GM12864 (cell line): ENCODE measurements at regions not wholly inside any gene's neighbourhood (a gene's known extent, or its start where the extent isn't known, plus 50 kb on each side); places are given as distances from the start of the nearest gene placed in this dataset.

Experiments
- DNase-seq: peaks from one replicate; pipeline ENCODE4 v3.0.0-alpha.2; 2011; ENCODE audit warnings: low read depth
- H3K4me3 ChIP-seq: 2 replicates; pipeline ENCODE4 v1.5.1; 2011; ENCODE audit warnings: mild to moderate bottlenecking, low read depth, low read length, control low read depth
- CTCF ChIP-seq: IDR thresholded peaks from 2 replicates; pipeline ENCODE4 v1.5.1; 2011; ENCODE audit warnings: low read depth, mild to moderate bottlenecking, moderate library complexity, low read length, control low read depth, inconsistent platforms; ENCODE audit errors: missing control alignments

GRCh38 chr7:45235905-45236304 is 78.3 kb downstream of the RAMP3 start:
- DNase-seq = no peak
- H3K4me3 ChIP-seq = no peak overlapping the region
- no peak for TF ChIP-seq CTCF

- no peak for DNase-seq
These were observed 79.1 kb downstream of the RAMP3 start for GRCh38 chr7:45236666-45237065.

GRCh38 chr7:45237788-45238461 is 80.3 kb downstream of the RAMP3 start:
- no peak for TF ChIP-seq CTCF
- H3K4me3 ChIP-seq = no peak overlapping the region
- no peak for DNase-seq

More at GRCh38 chr7:45236666-45237065, 79.1 kb downstream of the RAMP3 start:
- no peak for TF ChIP-seq CTCF
- H3K4me3 ChIP-seq = no peak overlapping the region

- DNase-seq = no peak
- no peak overlapping the region for H3K4me3 ChIP-seq
- no peak for TF ChIP-seq CTCF
These were observed 81.2 kb downstream of the RAMP3 start for GRCh38 chr7:45238806-45239205.

GRCh38 chr7:45239486-45239885 is 81.9 kb downstream of the RAMP3 start:
- no peak overlapping the region for H3K4me3 ChIP-seq
- DNase-seq = no peak
- no peak for TF ChIP-seq CTCF

- no peak for TF ChIP-seq CTCF
- H3K4me3 ChIP-seq = no peak overlapping the region
- DNase-seq = no peak
These were observed 82.7 kb downstream of the RAMP3 start for GRCh38 chr7:45240273-45240771.

- H3K4me3 ChIP-seq = no peak overlapping the region
- no peak for TF ChIP-seq CTCF
These were observed 83.3 kb downstream of the RAMP3 start for GRCh38 chr7:45240926-45241325.

More at GRCh38 chr7:45240926-45241325, 83.3 kb downstream of the RAMP3 start:
- no peak for DNase-seq
